ENCODE measurements at regions not wholly inside any gene's neighbourhood (a gene's known extent, or its start where the extent isn't known, plus 50 kb on each side); places are given as distances from the start of the nearest gene placed in this dataset.
"Not testable (repeated sequence)": the region's sequence is repeated elsewhere in the genome, so short reads cannot be mapped to it uniquely, and the experiment has no call there.

- DNase-seq: no peak
These were observed 1214.1 kb downstream of the DIAPH3 start for GRCh38 chr13:58949646-58950045.

- no peak for DNase-seq
These were observed 1212.8 kb downstream of the DIAPH3 start for GRCh38 chr13:58950911-58951310.

- no peak for DNase-seq
These were observed 1210.1 kb downstream of the DIAPH3 start for GRCh38 chr13:58953638-58954037.

GRCh38 chr13:58955546-58956385, 1208.0 kb downstream of the DIAPH3 start:
- DNase-seq: no peak

DNA sequence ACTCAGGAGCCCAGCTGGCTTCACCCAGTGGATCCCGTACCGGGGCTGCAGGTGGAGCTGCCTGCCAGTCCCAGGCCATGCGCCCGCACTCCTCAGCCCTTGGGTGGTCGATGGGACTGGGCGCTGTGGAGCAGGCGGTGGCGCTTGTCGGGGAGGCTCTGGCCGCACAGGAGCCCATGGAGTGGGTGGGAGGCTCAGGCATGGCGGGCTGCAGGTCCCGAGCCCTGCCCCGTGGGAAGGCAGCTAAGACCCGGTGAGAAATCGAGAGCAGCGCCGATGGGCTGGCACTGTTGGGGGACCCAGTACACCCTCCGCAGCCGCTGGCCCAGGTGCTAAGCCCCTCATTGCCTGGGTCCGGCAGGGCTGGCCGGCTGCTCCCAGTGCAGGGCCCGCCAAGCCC, 1205.6 kb downstream of the DIAPH3 start:
- DNase-seq: not testable (repeated sequence)

- no peak for DNase-seq
These were observed 1202.8 kb downstream of the DIAPH3 start for GRCh38 chr13:58960888-58961287.

GRCh38 chr13:58963321-58963720, 1200.4 kb downstream of the DIAPH3 start:
- no peak for DNase-seq

DNA sequence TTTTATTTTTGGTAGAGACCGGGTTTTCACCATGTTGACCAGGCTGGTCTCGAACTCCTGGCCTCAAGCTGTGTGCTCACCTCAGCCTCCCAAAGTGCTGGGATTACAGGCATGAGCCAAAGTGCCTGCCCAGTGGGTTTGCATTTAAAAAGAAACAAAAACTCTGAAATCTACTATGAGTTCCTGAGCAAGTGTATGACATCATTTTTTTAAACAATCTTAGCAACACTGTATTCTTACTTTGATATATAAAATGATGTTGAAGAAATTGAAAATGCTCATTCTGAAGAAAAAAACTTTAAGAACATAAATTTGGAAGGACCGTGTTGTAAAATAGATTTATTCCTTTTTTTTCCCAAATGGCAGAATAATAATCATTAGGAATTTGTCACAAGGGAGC, 1199.7 kb downstream of the DIAPH3 start:
- DNase-seq: no peak

DNA sequence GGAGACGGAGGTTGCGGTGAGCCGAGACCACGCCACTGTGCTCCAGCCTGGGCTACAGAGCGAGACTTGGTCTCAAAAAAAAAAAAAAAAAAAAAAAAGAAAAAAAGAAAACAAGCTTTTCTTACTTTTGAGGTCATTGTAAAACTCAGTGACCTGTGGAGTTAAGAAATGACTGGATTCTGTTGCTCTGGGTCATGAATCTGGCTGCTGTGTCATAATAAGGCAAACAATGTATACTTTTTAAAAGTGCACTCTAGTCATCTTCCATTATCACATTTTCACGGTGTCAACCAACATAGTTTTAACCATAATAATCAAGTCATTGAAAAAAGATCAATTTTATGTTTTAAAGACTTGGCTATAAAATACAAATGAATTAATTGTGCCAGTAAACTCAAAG, 1186.6 kb downstream of the DIAPH3 start:
- DNase-seq: no peak

DNA sequence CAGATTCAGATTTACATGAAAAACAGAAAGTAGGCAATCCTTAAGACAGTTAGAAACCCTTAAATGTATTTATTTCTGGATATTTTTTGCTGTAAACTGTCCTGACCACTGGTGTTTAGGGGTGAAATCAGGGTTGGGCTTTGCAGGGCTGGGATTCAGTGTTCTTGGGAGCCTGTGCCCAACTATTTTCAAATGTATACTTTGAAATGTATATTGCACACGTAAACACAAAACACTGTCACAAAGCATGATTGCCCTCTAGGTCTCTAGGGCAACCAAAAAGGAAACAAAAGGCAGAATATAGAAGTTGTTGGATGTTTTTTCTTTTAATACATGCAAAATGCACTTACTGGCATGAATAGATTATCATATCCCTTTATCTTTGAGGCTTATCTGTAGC, 1185.4 kb downstream of the DIAPH3 start:
- DNase-seq: no peak

DNA sequence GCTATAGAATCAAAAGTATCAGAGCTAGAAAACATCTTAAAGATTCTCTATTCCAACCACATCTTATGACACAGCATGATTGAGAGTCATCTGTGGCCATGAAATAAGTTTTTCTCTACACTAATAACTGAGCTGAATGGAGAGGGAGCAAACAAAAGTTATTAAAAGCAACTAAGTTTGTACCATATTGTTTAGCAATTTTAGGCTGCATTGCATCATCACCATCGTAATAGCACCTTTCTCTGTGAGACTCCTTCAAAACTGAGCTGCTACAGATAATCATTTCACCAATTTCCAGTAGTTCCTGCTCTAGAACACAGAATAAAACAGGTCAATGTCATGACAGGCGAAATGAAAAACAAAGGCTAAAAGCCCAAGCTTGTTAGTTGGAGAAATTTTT, 1183.9 kb downstream of the DIAPH3 start:
- DNase-seq: no peak

- DNase-seq: no peak
These were observed 1177.9 kb downstream of the DIAPH3 start for GRCh38 chr13:58985845-58986244.

- DNase-seq: no peak
These were observed 1174.2 kb downstream of the DIAPH3 start for GRCh38 chr13:58989556-58989955.

GRCh38 chr13:58991826-58992477, 1171.8 kb downstream of the DIAPH3 start:
- no peak for DNase-seq

DNA sequence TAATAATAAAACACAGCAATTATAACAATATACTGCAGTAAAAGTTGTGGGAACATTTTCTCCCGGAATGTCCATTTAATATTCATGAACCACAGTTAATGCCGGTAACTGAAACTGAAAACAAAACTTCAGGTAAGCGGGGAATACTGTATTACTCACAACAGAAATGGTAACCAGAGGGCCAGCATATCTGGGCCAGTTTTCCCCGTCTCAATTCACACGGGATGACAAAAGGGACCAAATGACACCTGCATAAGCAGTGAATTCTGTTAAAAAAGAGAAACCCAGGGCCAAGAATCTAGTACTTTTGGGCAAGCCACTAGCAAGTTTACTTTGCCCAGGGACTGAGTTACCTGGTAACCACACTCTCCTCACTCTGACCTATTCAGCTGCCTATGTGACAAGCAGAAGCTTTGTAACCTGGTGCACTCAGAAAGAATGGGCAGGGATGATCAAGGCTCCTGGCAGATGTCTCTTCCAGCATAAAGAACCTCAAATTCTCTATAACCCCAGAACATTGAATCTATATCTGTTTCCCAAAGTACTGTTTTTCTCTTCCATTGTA, 1171.2 kb downstream of the DIAPH3 start:
- DNase-seq: no peak

DNA sequence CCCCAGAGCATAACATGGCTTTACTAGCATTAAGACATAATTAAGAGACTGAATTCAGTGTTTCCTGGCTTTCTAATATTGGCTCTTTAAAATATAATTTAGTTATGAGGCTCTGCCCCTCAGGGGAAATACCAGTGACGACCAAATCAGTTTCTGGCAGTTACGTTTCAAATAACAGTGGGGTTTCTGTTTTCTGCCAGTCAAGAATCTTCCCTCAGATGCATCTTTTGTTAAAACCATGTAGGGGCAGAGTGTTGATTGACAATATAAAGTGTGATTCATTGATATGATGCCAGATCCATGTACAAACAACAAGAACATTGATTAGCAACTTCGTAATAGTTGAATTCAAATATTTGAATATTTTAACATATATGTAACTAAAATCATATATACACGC, 1169.7 kb downstream of the DIAPH3 start:
- DNase-seq: no peak

DNA sequence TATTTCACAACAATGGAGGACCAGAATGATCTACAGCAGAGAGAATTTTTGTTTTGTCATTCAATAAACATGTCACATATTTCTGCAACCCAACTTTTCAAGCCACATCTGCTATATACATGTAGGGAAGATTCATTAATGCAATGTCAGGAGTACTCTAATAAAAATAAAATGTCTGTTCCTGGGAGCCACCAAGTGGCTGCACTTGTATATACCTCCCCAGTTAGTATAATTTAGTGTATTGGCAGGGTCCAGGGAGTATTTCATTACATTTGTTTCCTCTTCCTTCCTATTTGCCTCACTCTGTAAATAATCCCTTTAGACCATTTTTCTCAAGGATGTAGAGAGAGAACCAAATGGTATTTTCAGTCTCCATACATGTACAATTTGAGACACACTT, 1169.0 kb downstream of the DIAPH3 start:
- DNase-seq: no peak

DNA sequence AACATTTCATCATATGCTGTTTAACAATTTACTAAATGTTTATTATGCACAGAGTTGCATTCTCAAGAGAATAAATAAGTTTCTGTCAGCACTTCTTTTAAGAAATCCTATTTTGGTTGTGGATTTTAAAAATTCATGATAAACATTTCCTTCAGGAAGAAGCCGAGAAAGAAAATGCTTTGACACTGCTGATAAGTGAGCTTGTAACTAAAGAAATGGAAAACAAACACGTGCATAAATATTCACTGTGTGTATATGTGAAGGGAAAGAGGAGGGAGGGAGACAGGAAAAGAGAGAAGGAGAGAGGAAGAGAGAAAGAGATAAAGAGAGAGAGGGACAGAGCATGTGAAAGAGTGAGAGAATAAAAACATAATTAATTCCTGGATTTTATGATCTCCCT, 1165.0 kb downstream of the DIAPH3 start:
- DNase-seq: no peak

- no peak for DNase-seq
These were observed 1163.9 kb downstream of the DIAPH3 start for GRCh38 chr13:58999851-59000250.

DNA sequence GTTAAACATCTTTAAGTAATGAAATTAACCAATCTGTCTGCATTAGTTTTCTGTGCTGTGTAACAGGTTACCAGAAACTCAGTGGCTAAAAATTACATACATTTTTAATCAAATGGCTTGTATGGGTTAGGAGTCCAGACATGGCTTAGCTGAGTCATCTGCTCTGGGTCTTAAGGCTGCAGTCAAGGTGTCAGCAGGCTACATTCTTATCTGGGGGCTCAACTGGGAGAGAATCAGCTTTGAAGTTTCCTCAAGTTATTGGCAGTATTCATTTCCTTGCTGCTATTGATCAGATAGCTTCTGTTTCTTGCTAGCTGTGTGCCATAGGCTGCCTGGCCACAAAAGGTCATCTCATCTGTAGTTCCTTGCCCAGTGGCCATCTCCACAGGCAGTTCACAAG, 1163.0 kb downstream of the DIAPH3 start:
- DNase-seq: no peak

GRCh38 chr13:59012731-59013130, 1151.0 kb downstream of the DIAPH3 start:
- peak in 1 of 2 experiments; percentile 3 for DNase-seq

GRCh38 chr13:59016250-59016649, 1147.5 kb downstream of the DIAPH3 start:
- DNase-seq: no peak

GRCh38 chr13:59024434-59024833, 1139.3 kb downstream of the DIAPH3 start:
- no peak for DNase-seq

DNA sequence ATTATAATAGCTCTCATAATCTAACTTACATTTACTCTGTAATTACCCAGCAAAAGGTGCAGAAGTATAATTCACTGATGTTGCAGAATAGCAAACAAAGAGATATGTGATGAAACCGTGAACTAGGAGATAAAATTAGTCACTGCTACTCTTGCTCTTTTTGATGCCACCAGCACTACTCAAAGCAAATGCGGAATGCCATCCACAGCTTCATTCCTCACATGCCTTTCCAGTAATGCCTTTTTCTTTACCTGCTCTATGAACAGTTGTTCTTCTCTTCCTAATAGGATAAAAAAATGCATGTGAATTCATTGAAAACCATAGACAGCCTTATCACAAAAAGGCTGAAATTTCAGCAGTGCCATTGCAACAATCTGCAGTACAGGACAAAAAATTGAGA, 1129.5 kb downstream of the DIAPH3 start:
- DNase-seq: no peak

All from NCI-H187 (cell line).